ENCODE measurements at regions not wholly inside any gene's neighbourhood (a gene's known extent, or its start where the extent isn't known, plus 50 kb on each side); places are given as distances from the start of the nearest gene placed in this dataset.

DNA sequence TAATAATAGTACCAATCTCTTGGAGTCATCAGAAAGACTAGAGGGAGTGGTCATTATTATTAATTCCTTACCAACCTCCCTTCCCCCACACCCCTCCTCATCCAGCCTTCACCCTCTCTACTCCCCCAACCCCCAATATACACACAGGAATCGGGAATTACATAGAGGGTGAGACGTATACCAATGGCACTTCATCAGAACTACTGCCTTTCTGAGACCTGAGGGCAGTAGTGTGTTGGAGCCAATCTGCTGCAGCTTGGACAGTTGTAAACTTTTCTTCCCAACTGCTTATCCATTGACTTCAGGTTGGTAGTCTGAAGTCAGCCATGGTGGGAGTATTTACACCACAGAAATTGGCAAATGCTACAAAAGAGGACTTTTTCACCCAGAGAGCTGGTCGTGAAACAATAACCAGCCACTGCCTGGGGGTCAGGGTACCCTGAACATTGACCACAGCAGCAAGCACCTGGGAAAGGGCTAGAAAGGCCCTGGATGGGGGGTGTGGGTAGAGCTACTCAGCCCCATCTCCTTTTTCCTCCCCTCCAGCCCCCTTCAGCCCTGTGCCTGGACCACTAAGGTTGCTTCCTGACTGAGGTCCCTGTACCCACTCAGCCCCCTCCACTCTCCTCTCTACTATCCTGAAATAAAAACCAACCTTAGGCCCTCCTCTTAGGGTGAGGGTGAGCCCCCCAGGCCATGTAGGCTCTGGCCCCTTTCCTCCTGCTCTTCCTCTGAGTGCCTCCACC, 161.5 kb downstream of the MRPL14 start:
- no peak for DNase-seq

DNA sequence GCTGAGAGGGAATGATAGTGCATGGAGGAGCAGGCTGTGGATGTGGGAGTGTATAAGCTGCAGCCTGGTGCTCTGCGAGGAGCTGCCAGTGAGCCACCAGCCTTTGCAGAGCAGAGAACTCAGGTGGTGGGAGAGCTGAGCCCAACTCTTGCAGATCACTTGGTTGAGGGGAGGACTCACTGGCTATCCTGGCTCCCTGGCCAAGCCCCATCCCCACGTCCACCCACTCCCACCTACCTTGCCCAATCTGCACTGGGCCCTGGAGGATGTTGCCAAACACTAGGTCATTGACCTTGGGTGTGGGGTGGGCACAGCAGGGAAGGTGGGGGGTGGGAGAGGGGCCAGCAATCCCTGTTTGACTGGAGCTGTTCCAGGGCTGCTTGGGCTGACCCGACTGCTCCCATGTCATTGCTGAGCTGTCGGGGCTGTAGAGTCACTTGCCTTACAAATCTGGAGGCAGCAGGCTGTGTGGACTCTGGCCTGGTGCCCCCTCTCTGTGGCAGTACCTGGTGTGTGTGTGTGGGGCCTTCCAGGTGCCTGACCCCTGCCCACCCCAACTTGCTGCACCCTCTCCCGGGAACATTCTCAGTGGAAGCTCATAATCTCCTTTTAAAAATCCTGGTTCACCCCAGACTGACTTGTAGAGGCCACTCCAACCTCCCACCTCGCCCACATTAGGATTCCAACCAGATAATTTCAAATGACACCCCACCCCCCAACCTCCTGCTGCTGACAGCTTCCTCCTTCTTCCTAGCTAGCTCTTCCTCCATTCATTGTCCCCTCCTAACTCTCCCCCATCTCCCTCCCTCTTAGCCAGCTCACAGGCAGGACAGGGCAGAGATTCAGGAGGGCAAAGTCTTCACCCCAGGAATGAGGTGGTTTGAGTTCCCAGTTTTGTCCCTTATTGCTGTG, 162.3 kb downstream of the MRPL14 start:
- no peak for DNase-seq

- no peak for DNase-seq
These were observed 163.2 kb downstream of the MRPL14 start for GRCh38 chr6:43963877-43964658.

- DNase-seq, result no peak
These were observed 164.0 kb downstream of the MRPL14 start for GRCh38 chr6:43963203-43963602.

GRCh38 chr6:43962458-43962857, 164.8 kb downstream of the MRPL14 start:
- DNase-seq, result no peak

GRCh38 chr6:43957273-43957672, 170.0 kb downstream of the MRPL14 start:
- DNase-seq, result no peak

- no peak for DNase-seq
These were observed 170.8 kb downstream of the MRPL14 start for GRCh38 chr6:43956478-43956877.

- no peak for DNase-seq
These were observed 172.7 kb downstream of the MRPL14 start for GRCh38 chr6:43954311-43955131.

DNA sequence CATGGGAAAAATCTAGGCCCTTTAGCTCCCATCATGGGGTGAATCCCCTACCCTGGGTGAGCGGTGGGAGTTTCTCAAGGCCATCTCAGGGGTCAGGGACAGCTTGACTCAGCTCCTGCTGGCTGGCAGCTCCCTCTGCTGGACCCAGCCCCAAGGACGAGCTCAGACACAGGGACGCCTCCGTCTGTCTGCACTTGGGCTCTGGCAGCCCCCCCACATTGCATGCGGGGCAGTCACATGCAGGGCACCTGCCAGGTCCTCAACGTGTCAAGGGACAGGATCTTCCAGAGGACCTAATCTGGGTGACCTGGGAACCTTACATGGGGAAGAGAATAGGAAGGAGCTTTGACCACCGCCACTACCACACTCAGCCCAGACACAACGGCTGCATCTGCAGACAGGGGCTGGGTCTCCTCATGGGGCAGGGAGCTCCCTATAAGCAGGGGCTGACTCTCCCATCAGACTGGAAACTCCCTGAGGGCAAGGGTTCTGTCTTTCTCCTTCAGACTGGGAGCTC, 173.4 kb downstream of the MRPL14 start:
- peak; percentile 44 for DNase-seq

- no peak for DNase-seq
These were observed 174.0 kb downstream of the MRPL14 start for GRCh38 chr6:43953256-43953655.

GRCh38 chr6:43952746-43953145, 174.5 kb downstream of the MRPL14 start:
- no peak for DNase-seq

- peak; percentile 81 for DNase-seq
These were observed 175.2 kb downstream of the MRPL14 start for GRCh38 chr6:43951756-43952675.

- peak; percentile 75 for DNase-seq
These were observed 176.0 kb downstream of the MRPL14 start for GRCh38 chr6:43951063-43951755.

GRCh38 chr6:43950731-43951062, 176.6 kb downstream of the MRPL14 start:
- DNase-seq, result no peak

- no peak for DNase-seq
These were observed 177.1 kb downstream of the MRPL14 start for GRCh38 chr6:43950051-43950605.

DNA sequence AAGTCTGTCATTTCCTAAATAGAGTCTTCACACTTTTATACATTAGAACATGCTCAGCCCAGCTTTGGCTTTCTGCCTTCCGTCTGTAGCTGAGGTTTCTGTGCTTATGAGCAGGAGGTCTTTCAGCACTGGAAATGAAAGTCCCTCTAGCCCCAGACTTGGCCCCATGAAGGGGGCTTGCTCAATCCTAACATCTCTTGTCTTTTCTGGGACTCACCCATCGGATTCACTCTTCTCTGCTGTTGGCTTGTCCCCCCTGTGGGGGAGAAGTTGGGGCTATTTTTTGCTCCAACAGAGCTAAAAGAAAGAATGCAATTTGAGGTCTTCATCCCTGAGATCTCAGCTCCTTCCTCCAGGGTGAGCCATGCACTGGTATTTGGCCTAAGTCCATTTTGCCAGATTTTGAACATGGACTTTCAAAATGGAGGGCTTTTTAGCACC, 177.7 kb downstream of the MRPL14 start:
- DNase-seq, result no peak

DNA sequence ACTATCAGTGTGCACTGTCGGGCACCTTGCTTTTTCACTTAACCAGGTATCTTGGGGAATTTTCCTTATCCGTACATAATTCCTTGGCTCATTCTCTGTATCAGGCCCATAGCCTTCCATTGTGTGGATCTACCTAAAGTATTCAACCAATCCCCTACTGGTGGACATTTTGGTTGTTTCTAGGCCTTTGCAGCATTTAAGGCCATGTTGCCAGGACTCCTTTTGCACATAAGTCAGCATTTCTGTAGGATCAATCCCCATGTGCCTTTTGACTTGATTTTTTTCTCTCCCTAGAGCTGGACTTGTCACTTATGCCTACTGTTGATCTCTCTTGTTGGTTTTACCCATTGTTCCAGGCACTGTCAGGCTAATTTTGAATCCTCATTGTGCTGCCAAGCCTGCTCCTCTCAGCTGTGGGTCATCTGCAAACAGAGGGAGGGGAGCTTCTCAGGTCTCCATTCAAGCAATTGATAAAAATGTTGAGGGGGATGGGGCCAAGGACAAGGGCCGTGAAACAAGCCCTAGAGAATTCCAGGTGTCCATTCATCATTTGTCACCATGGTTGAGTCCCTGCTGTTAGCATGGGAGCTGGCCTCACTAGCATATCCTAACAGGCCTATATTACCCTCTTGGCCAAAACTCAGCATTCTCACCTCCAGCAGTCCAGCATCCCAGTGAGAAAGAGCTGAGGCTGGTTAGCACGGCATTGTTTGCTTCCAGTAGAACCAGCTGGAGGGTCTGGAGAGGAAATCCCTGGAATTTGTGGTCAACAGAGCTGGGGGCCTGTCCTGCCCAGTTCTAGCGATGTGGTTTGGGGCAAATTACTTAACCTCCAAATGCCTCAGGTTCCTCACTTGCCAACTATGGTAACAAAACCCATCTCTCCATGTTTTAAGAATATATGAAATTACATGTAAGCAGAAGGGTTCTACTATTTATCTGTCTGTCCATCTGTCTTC, 178.4 kb downstream of the MRPL14 start:
- no peak for DNase-seq

GRCh38 chr6:43947860-43948259, 177.8 kb downstream of the VEGFA start:
- no peak for DNase-seq
